Fibroblast of peridontal ligament (primary cell): ENCODE measurements at regions not wholly inside any gene's neighbourhood (a gene's known extent, or its start where the extent isn't known, plus 50 kb on each side); places are given as distances from the start of the nearest gene placed in this dataset.
"Not testable (repeated sequence)": the region's sequence is repeated elsewhere in the genome, so short reads cannot be mapped to it uniquely, and the experiment has no call there.

Source experiments
- DNase-seq: peaks from one replicate; pipeline ENCODE4 v3.0.0-alpha.2; 2010; ENCODE audit errors: extremely low read depth

DNA sequence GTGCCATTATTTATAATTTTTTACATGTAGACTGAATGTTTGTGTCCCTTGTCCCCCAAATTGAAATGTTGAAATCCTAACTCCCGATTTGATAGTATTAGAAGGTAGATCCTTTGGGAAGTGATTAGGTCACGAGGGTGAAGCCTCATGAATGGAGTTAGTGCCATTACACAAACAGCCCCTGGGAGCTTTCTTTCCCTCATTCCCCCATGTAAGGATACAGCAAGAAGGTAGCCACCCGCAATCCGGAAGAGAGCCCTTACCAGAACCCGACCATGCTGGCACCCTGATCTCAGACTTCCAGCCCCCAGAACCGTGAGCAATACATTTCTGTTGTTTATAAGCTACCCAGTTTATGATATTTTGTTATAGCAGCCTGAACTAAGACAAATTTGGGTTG lies 143.2 kb downstream of the NPIPB5 start:
- no peak for DNase-seq

- not testable (repeated sequence) for DNase-seq
These were observed 145.9 kb downstream of the NPIPB5 start for GRCh38 chr16:22656573-22656972.

DNA sequence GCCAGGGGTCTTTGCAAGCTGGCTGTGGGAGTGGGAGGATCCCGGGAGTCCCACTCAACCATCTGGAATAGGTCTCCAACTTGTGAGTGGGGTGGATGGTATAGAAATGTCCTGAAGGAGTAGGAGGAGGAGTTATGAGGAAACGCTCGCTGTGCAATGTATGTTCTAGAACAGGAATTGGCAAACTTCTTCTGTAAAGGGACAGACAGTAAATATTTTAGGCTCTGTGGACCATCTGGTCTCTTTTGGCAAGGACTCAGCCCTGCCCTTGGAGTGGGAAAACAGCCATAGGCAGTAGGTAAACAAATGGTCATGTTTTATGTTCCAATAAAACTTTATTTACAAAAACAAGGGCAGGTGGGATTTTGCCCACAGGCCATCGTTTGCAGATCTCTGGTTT lies 149.2 kb downstream of the NPIPB5 start:
- DNase-seq = no peak

DNA sequence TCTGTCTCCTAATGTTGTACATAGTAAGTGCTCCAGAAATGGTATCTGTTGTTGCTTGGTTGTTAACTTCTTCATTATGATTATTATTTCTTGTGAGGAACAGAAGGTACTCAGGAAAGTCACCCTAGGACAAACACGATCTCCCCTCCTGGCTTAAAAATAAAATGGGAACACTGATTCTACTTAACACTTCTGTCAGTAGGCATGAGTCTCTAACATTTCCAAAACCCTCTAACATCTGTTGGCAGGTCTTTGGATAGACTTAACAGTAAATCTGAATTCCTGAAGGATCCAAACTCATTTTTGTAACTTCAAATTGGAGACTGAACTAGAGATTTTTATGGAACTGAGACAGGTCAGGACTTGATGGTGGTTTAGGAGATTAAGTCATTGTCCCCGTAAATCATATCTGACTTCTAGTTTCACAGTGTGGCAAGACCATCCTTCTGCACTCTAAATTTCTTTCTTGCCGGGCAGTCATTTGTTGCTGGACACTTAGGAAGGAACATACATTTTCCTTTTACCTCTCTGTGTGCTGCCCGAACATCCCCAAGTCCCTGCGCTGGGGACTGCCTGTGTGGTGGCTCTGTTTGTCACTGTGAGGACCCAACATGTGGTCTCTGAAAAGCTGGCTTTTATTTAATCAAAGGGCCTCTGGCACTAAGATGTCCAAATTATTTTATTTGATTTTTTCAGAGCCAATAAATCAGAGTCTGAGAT lies 149.9 kb downstream of the NPIPB5 start:
- no peak for DNase-seq

DNA sequence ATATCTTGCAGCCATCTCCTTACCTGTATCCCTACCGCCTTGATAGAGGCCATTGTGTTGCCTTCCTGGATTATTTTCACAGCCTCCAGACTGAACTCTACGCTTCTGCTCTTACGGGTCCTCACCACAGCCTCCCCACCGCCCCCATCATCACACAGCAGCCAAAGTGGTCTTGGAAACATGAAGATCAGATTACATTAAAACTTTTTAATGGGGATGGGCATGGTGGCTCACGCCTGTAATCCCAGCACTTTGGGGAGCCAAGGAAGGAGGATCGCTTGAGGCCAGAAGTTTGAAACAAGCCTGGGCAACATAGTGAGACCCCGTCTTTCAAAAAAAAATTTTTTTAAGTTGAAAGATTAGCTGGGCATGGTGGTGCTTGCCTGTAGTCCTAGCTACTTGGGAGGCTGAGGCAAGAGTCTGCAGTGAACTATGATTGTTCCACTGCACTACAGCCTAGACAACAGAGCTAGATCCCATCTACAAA lies 150.5 kb downstream of the NPIPB5 start:
- DNase-seq = no peak

DNA sequence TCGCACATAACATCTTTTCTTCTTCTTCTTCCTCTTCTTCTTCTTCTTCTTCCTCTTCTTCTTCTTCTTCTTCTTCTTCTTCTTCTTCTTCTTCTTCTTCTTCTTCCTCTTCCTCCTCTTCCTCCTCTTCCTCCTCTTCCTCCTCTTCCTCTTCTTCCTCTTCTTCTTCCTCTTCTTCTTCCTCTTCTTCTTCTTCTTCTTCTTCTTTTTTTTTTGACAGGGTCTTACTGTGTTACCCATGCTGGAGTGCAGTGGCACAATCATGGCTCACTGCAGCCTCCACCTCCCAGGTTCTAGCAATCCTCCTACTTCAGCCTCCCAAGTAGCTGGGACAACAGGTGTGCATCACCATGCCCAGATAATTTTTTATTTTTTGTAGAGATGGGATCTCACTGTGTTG lies 151.0 kb upstream of the HS3ST2 start:
- not testable (repeated sequence) for DNase-seq

GRCh38 chr16:22663389-22664064 lies 150.4 kb upstream of the HS3ST2 start:
- no peak for DNase-seq

- no peak for DNase-seq
These were observed 149.8 kb upstream of the HS3ST2 start for GRCh38 chr16:22664132-22664531.

GRCh38 chr16:22664561-22664997 lies 149.4 kb upstream of the HS3ST2 start:
- no peak for DNase-seq

DNA sequence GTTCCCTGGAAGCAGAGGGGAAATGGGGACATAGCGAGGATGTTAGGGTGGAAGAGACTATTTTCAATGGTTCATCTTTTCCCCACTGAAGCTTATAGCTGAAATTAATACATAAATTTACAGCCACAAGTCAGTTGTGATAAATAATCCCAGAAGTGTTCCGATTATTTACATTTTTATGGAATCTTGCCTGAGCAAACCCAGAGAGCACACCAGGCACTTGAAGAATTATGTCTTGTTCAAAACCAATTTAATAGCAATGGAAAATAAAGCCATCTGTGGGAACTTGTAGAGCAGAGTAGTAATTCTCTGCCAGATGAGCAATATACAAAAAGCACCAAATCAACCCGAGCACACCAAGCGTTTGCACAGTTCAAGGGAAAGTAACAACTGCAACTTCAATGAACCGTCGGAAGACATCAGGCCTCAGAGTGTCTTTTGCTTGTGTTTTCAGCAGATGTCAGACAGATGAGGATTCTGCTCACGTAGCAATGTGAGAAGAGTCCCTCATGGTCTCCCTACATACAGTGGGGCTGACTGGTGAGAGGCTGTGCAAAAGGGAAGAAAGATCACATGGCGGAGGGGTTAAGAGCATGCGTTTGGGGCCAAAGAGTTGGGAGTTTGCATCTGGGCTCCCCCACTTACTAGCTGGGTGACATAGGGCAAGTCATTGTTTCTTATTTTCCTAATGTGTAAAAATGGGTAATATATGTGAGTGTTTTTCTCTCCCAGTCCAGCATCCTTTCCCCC lies 148.7 kb upstream of the HS3ST2 start:
- DNase-seq = no peak

DNA sequence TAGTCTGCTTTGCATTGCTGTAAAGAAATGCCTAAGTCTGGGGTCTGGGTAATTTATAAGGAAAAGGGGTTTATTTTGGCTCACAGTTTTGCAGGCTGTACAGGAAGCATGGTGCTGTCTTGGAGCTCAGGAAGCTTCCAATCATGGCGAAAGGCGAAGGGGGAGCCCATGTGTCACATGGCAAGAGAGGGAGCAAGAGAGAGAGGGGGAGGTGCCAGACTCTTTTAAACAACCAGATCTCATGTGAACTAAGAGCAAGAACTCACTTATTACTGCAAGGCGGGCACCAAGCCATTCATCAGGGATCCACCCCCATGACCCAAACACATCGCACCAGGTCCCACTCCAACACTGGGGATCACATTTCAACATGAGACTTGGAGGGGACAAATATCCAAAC lies 148.2 kb upstream of the HS3ST2 start:
- DNase-seq = no peak

GRCh38 chr16:22668318-22668717 lies 145.6 kb upstream of the HS3ST2 start:
- DNase-seq = no peak

GRCh38 chr16:22670044-22670536 lies 143.9 kb upstream of the HS3ST2 start:
- peak; percentile 27 for DNase-seq

DNA sequence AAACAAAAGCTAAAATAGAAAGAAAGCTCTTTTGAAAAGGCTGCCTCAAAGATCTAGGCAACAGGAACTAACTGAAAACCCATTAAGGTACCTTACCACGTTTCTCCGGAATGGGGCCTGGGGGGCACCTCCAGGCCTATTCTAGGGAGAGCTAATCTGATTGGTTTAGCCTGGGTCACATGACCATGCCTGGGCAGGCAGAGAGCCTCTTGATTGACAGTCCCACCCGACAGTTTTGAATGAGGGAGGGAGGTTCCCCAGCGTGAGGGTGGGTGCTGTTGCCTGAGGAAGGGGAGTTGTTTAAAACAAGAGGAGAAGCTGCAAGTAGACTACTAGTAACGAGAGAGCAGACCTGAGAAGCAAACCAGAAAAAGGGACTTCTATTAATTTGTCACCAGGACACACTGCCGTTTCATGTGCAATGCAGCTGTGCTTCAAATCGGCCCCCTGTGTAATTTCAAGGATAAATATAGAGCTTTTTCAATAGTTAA lies 143.4 kb upstream of the HS3ST2 start:
- no peak for DNase-seq

DNA sequence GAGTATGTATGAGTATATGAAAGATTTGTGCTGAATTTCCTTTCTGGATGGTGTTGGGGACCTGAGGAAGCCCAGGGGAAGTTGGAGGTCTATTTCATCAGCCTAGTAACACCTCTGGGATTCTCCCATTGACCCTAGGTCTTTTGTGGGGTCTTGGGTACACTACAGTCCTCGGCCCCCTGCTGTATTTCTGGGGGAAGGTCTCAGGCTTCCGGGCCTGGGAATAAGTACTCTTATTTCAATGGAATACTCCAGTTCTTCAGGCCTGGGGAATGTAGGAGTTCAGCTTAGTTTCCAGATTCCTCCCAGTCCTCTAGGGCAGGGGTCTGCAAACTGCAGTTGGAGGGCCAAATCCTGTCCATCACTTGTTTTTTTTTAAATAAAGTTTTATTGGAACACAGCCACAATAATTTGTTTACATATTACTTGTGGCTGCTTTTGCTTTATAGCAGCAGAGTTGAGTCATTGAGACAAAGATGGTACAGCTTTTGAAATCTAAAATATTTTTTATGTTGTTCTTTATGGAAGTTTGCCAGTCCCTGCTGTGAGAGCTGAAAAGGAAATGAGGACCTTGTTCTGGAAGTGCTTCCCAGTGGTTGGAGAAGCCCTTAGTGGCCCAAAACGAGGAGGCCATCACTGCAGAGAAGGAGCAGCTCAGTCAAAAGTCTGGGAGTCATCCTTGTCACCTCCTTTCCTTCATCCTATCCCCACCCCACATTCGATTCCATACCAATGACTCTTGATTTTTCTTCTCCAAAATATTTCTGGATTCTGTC lies 142.5 kb upstream of the HS3ST2 start:
- DNase-seq = peak; percentile 18

DNA sequence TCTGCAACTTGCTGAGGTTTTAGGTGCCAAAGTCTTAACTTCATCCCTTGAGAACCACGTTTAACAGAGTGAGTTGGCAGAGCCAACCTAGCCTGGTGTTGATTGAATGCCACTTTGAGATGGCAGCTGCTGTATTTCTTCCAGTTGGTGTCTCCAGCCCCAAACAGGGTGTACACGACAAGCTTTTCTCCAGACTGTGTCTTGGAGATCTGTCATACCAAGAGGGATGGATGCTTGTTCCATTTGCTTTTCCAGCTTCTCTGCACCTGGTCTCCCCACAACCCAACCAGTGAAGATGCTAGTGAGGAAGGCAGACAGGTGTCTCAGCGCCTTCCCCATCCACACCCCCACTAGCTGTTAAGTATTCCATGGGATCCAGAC lies 141.1 kb upstream of the HS3ST2 start:
- DNase-seq = no peak

DNA sequence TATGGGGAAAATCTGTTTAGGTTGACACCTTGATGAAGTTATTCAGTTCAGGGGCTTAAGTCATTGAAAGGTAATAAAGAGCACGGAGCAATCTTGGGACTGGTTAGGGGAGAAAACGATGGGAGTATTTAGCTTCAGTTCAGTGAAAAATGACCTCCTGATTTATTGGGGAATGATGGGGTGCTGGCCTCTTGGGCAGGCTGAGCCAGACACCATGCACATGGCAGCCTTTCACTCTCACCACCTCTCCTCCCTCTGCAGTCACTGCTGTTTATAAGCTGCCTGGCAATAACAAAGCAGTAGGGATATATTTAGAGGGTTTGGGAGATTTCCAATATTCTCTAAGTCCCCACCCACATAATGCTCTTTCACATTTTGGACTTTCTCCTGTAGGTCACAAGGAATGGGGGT lies 140.5 kb upstream of the HS3ST2 start:
- DNase-seq = no peak

- no peak for DNase-seq
These were observed 139.2 kb upstream of the HS3ST2 start for GRCh38 chr16:22674832-22675191.

- no peak for DNase-seq
These were observed 138.0 kb upstream of the HS3ST2 start for GRCh38 chr16:22675745-22676540.

GRCh38 chr16:22677024-22677830 lies 136.7 kb upstream of the HS3ST2 start:
- no peak for DNase-seq
